K562 (cell line): ENCODE measurements at regions not wholly inside any gene's neighbourhood (a gene's known extent, or its start where the extent isn't known, plus 50 kb on each side); places are given as distances from the start of the nearest gene placed in this dataset.
"Not testable (repeated sequence)": the region's sequence is repeated elsewhere in the genome, so short reads cannot be mapped to it uniquely, and the experiment has no call there.

Experiments
- BHLHE40 ChIP-seq: IDR thresholded peaks from 2 replicates; pipeline ENCODE4 v1.6.1; 2011; ENCODE audit warnings: low read length, improper control_type of control experiment
- CBFB ChIP-seq: sonication (generic); formaldehyde crosslinking; IDR thresholded peaks from 2 replicates; pipeline ENCODE4 v1.4.0; 2020; ENCODE audit warnings: mild to moderate bottlenecking, missing genetic modification reagents
- CBX2 ChIP-seq: fragments of 200-600 bp; sonication (generic); IDR thresholded peaks from one replicate; pipeline ENCODE4 v1.6.1; 2012; ENCODE audit warnings: mild to moderate bottlenecking, low read length, inconsistent platforms; ENCODE audit not compliant: insufficient read depth, poor library complexity, severe bottlenecking
- CTCF ChIP-seq, 3 experiments: IDR thresholded peaks in 2 of 3; conservative IDR thresholded peaks in 1 of 3; 2 replicates each; pipeline ENCODE4 v1.5.1; 2011 to 2012; ENCODE audit warnings: low read length in 3 of 3, mild to moderate bottlenecking in 3 of 3, control low read depth in 2 of 3, improper control_type of control experiment in 1 of 3, inconsistent platforms in 1 of 3, low read depth in 1 of 3, mixed read lengths in 1 of 3, moderate library complexity in 1 of 3; ENCODE audit not compliant: insufficient read depth in 2 of 3
- EP300 ChIP-seq: IDR thresholded peaks from 2 replicates; pipeline ENCODE4 v1.6.1; 2012; ENCODE audit warnings: low read length, improper control_type of control experiment
- POLR2A ChIP-seq: fragments of 450-650 bp; conservative IDR thresholded peaks from 2 replicates; pipeline ENCODE4 v1.6.1; 2016
- POLR2AphosphoS2 ChIP-seq: IDR thresholded peaks from 2 replicates; pipeline ENCODE4 v1.6.1; 2012; ENCODE audit warnings: low read length, improper control_type of control experiment
- REST ChIP-seq, 2 experiments: fragments of 450-650 bp; formaldehyde crosslinking in 1 of 2; IDR thresholded peaks; 2 replicates each; pipeline versions ENCODE4 v1.4.0 to v1.6.1; 2014 to 2020; ENCODE audit warnings: mild to moderate bottlenecking in 2 of 2, borderline replicate concordance in 1 of 2, low read depth in 1 of 2
- SRF ChIP-seq, 2 experiments: fragments of 250-450, 450-650 bp in 1 of 2; sonication (Bioruptor Pico) in 1 of 2; sonication (generic) in 1 of 2; formaldehyde crosslinking; IDR thresholded peaks; 2 replicates each; pipeline versions ENCODE4 v1.5.0 to v1.5.1; 2020 to 2022; ENCODE audit warnings: mild to moderate bottlenecking in 1 of 2, missing genetic modification reagents in 1 of 2
- TF ChIP-seq, protein P1 (sequence below), 2 experiments: IDR thresholded peaks in 1 of 2; conservative IDR thresholded peaks in 1 of 2; 2 replicates each; pipeline ENCODE4 v1.6.1; 2016; ENCODE audit warnings: low read depth in 2 of 2, mild to moderate bottlenecking in 1 of 2, missing compliant biosample characterization in 1 of 2, missing genetic modification characterization in 1 of 2, moderate library complexity in 1 of 2

GRCh38 chr2:208687720-208688119, 281.1 kb downstream of the PTH2R start:
- TF ChIP-seq CBFB (CRISPR knock-in tag); SRF (CRISPR knock-in tag; IDR thresholded peaks at IDR 0.05); CTCF (IDR thresholded peaks at IDR 0.05 in 2 of 3, conservative IDR thresholded peaks at IDR 0.05 in 1 of 3; ENCODE audit: insufficient read depth in 2 of 3, low read depth in 1 of 3, low read length in 3 of 3); POLR2A; REST (IDR thresholded peaks at IDR 0.05; ENCODE audit: borderline replicate concordance); REST (CRISPR knock-in tag; IDR thresholded peaks at IDR 0.05; ENCODE audit: low read depth); BHLHE40; EP300; CBX2; POLR2AphosphoS2: not testable (repeated sequence)
- TF ChIP-seq, protein P1, sequence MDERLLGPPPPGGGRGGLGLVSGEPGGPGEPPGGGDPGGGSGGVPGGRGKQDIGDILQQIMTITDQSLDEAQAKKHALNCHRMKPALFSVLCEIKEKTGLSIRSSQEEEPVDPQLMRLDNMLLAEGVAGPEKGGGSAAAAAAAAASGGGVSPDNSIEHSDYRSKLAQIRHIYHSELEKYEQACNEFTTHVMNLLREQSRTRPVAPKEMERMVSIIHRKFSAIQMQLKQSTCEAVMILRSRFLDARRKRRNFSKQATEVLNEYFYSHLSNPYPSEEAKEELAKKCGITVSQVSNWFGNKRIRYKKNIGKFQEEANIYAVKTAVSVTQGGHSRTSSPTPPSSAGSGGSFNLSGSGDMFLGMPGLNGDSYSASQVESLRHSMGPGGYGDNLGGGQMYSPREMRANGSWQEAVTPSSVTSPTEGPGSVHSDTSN (CRISPR knock-in tag; IDR thresholded peaks at IDR 0.05; ENCODE audit: low read depth): not testable (repeated sequence)
- TF ChIP-seq, protein P1 (tag; conservative IDR thresholded peaks at IDR 0.05; ENCODE audit: low read depth): not testable (repeated sequence)
